Loucy (cell line): ENCODE measurements at regions not wholly inside any gene's neighbourhood (a gene's known extent, or its start where the extent isn't known, plus 50 kb on each side); places are given as distances from the start of the nearest gene placed in this dataset.

ENCODE experiments used
- H2AFZ ChIP-seq: fragments of 200-600 bp; sonication (generic); 2 replicates; pipeline ENCODE4 v1.6.0; 2016; ENCODE audit warnings: antibody characterized with exemption, mild to moderate bottlenecking, low read length, moderate library complexity
- H3F3A ChIP-seq: fragments of 200-600 bp; 2 replicates; pipeline ENCODE4 v1.6.0; 2016; ENCODE audit warnings: antibody characterized with exemption, low read depth, mild to moderate bottlenecking
- H3K27me3 ChIP-seq: fragments of 200-600 bp; sonication (generic); 2 replicates; pipeline ENCODE4 v1.6.1; 2014; ENCODE audit warnings: low read length, mild to moderate bottlenecking; ENCODE audit not compliant: insufficient read depth, poor library complexity, severe bottlenecking
- H3K36me3 ChIP-seq: fragments of 200-600 bp; sonication (generic); 2 replicates; pipeline ENCODE4 v1.6.1; 2016; ENCODE audit warnings: low read length; ENCODE audit not compliant: insufficient read depth
- H3K4me1 ChIP-seq: fragments of 200-600 bp; sonication (generic); 2 replicates; pipeline ENCODE4 v1.5.1; 2014; ENCODE audit warnings: low read length, mild to moderate bottlenecking; ENCODE audit not compliant: insufficient read depth, poor library complexity, severe bottlenecking
- H3K4me2 ChIP-seq: fragments of 200-600 bp; sonication (generic); 2 replicates; pipeline ENCODE4 v1.6.0; 2014; ENCODE audit warnings: antibody characterized with exemption, low read length, low read depth, mild to moderate bottlenecking; ENCODE audit not compliant: poor library complexity, severe bottlenecking
- H3K4me3 ChIP-seq: fragments of 200-600 bp; sonication (generic); 2 replicates; pipeline ENCODE4 v1.5.1; 2014; ENCODE audit warnings: low read length, mild to moderate bottlenecking, mixed read lengths; ENCODE audit not compliant: poor library complexity, severe bottlenecking
- H3K79me2 ChIP-seq: fragments of 200-600 bp; sonication (generic); 2 replicates; pipeline ENCODE4 v1.6.1; 2014; ENCODE audit warnings: low read length; ENCODE audit not compliant: insufficient read depth
- H3K9ac ChIP-seq: fragments of 200-600 bp; sonication (generic); 2 replicates; pipeline ENCODE4 v1.6.0; 2014; ENCODE audit warnings: mild to moderate bottlenecking, low read depth, low read length, moderate library complexity; ENCODE audit not compliant: poor library complexity, severe bottlenecking
- H3K9me2 ChIP-seq: fragments of 200-600 bp; sonication (generic); replicated peaks from 2 replicates; pipeline ENCODE4 v1.6.1; 2016; ENCODE audit warnings: low read depth, low read length, mixed read lengths
- H3K9me3 ChIP-seq: fragments of 200-600 bp; sonication (generic); 2 replicates; pipeline ENCODE4 v1.6.1; 2014; ENCODE audit warnings: mild to moderate bottlenecking, antibody characterized with exemption, low read length, low read depth; ENCODE audit not compliant: insufficient read depth
- H4K20me1 ChIP-seq: fragments of 200-600 bp; sonication (generic); 2 replicates; pipeline ENCODE4 v1.6.0; 2014; ENCODE audit warnings: antibody characterized with exemption, low read length, mild to moderate bottlenecking; ENCODE audit not compliant: insufficient read depth, poor library complexity, severe bottlenecking
- EZH2phosphoT487 ChIP-seq: fragments of 200-600 bp; IDR thresholded peaks from 2 replicates; pipeline ENCODE4 v1.6.1; 2018; ENCODE audit warnings: antibody characterized with exemption, mild to moderate bottlenecking, moderate library complexity, borderline replicate concordance
- TF ChIP-seq, protein P1 (sequence below): fragments of 200-600 bp; sonication (generic); conservative IDR thresholded peaks from 2 replicates; pipeline ENCODE4 v1.5.1; 2014; ENCODE audit warnings: mild to moderate bottlenecking, antibody characterized with exemption, low read length

- no peaks in the 10 kb centered on the region for H3F3A ChIP-seq
- no peak overlapping the region for H3K9ac ChIP-seq
- H3K9me3 ChIP-seq, result no peaks in the 10 kb centered on the region
- no peaks in the 10 kb centered on the region for H3K36me3 ChIP-seq
- H3K9me2 ChIP-seq, result no peaks in the 10 kb centered on the region
- no peaks in the 10 kb centered on the region for H3K79me2 ChIP-seq
- no peaks in the 10 kb centered on the region for H4K20me1 ChIP-seq
- H3K4me3 ChIP-seq, result no peak overlapping the region
- TF ChIP-seq, protein P1, sequence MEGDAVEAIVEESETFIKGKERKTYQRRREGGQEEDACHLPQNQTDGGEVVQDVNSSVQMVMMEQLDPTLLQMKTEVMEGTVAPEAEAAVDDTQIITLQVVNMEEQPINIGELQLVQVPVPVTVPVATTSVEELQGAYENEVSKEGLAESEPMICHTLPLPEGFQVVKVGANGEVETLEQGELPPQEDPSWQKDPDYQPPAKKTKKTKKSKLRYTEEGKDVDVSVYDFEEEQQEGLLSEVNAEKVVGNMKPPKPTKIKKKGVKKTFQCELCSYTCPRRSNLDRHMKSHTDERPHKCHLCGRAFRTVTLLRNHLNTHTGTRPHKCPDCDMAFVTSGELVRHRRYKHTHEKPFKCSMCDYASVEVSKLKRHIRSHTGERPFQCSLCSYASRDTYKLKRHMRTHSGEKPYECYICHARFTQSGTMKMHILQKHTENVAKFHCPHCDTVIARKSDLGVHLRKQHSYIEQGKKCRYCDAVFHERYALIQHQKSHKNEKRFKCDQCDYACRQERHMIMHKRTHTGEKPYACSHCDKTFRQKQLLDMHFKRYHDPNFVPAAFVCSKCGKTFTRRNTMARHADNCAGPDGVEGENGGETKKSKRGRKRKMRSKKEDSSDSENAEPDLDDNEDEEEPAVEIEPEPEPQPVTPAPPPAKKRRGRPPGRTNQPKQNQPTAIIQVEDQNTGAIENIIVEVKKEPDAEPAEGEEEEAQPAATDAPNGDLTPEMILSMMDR, result no peak
- no peak for TF ChIP-seq EZH2phosphoT487
- no peak overlapping the region for H2AFZ ChIP-seq
- H3K4me2 ChIP-seq, result no peak overlapping the region
- H3K27me3 ChIP-seq, result no peaks in the 10 kb centered on the region
- no peaks in the 10 kb centered on the region for H3K4me1 ChIP-seq
These were observed 1202.4 kb upstream of the SEMA6A start for GRCh38 chr5:117776977-117777376.

DNA sequence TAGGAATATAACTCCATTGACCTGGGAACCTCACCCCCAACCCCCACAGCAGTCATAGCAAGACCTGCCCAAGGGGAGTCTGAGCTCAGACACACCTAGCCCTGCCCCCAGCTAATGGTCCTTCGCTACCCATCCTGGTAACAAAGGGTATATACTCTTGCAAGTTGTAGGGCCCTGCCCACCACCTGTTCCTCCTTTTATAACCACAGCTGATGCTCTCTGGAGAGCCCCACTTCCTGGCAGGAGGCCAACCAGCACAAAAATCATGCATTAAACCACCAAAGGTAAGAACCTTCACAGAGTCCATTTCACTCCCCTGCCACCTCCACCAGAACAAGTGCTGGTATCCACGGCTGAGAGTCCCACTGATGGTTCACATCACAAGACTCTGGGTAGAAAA, 1195.3 kb upstream of the SEMA6A start:
- no peaks in the 10 kb centered on the region for H3K79me2 ChIP-seq
- H4K20me1 ChIP-seq, result no peaks in the 10 kb centered on the region
- H3K9me2 ChIP-seq, result no peaks in the 10 kb centered on the region
- no peak overlapping the region for H2AFZ ChIP-seq
- no peaks in the 10 kb centered on the region for H3K4me1 ChIP-seq
- no peak overlapping the region for H3K4me2 ChIP-seq
- H3F3A ChIP-seq, result no peaks in the 10 kb centered on the region
- TF ChIP-seq EZH2phosphoT487, result no peak
- TF ChIP-seq, protein P1, result no peak
- H3K36me3 ChIP-seq, result no peaks in the 10 kb centered on the region
- no peak overlapping the region for H3K9ac ChIP-seq
- H3K27me3 ChIP-seq, result no peaks in the 10 kb centered on the region
- H3K4me3 ChIP-seq, result no peak overlapping the region
- no peaks in the 10 kb centered on the region for H3K9me3 ChIP-seq

DNA sequence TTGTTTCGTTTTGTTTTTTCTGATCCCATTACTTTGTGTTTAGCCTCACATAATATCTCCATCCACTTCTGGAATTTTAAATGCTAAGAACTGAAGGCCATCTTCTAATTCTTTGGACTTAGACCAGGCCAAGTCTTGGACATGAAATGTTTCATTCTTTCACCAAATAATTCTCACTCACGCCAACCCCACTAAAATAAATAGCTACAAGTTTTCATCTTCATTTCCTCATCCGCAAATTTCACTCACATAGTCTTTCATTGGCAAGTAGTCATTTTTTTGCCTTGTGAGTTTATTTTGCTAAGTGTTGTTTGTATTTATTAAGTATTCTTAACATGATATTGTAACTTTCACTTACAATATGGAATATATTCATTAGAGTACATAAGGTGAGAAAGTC, 1188.6 kb upstream of the SEMA6A start:
- Histone ChIP-seq H3F3A (no peaks in the 10 kb centered on the region), H3K9ac (no peak overlapping the region), H4K20me1 (no peaks in the 10 kb centered on the region), H3K9me3 (no peaks in the 10 kb centered on the region), H3K27me3 (no peaks in the 10 kb centered on the region), H3K4me2 (no peak overlapping the region), H3K79me2 (no peaks in the 10 kb centered on the region), H3K4me1 (peaks cover 21% of the 10 kb centered on the region), H2AFZ (no peak overlapping the region), H3K36me3 (no peaks in the 10 kb centered on the region), H3K9me2 (no peaks in the 10 kb centered on the region), H3K4me3 (no peak overlapping the region)
- TF ChIP-seq EZH2phosphoT487, result no peak
- TF ChIP-seq, protein P1, result no peak
